ENCODE measurements at regions not wholly inside any gene's neighbourhood (a gene's known extent, or its start where the extent isn't known, plus 50 kb on each side); places are given as distances from the start of the nearest gene placed in this dataset.

DNA sequence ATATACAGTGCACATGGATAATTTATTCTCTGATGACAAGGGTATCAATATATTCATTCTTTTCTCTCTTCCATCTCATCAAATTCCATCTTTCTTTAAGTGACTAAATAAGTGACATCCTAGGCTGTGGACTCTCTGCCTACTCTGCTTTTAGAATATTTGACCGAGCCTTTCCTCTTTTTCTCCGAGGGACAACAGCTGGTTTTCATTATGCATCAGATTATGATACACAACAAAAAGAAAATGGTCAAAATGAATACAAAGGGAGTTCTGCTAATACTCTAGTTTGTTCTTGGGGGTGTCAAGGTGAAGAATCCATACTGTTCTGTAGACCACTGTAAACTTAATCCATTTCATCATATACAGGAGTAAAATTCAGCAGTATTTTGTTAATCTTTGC is 942.6 kb downstream of the KCNJ2 start:
- Histone ChIP-seq H2BK120ac (ENCODE audit: insufficient read depth, low read length, poor library complexity) (no peak overlapping the region), H3K4me3 (ENCODE audit: low read depth, low read length) (no peak overlapping the region), H4K12ac (ENCODE audit: low read depth, low read length) (no peak overlapping the region), H3K27me3 (ENCODE audit: insufficient read depth, low read length) (no peaks in the 10 kb centered on the region), H3K14ac (ENCODE audit: low read length) (no peak overlapping the region), H2BK12ac (ENCODE audit: low read length) (no peak overlapping the region), H3K4ac (ENCODE audit: low read depth, low read length) (no peak overlapping the region), H4K8ac (ENCODE audit: low read depth, low read length) (no peak overlapping the region), H3K27ac (ENCODE audit: low read depth, low read length) (no peak overlapping the region), H3K23ac (ENCODE audit: low read length) (no peak overlapping the region), H3K79me2 (ENCODE audit: control insufficient read depth, insufficient read depth, low read length, poor library complexity) (no peaks in the 10 kb centered on the region), H3K4me2 (ENCODE audit: low read length) (no peak overlapping the region), H3K4me1 (ENCODE audit: control insufficient read depth in 1 of 2, insufficient read depth in 2 of 2, low read length in 2 of 2) (no peaks in the 10 kb centered on the region), H3K36me3 (ENCODE audit: control insufficient read depth in 1 of 2, insufficient read depth in 2 of 2, low read length in 2 of 2) (no peaks in the 10 kb centered on the region), H3K18ac (ENCODE audit: low read length) (no peak overlapping the region), H3K9ac (ENCODE audit: low read length) (no peak overlapping the region), H3K79me1 (ENCODE audit: low read length) (no peaks in the 10 kb centered on the region), H2AFZ (ENCODE audit: insufficient read depth, low read length, poor library complexity) (no peak overlapping the region), H3K9me3 (ENCODE audit: insufficient read depth, low read depth, low read length) (no peaks in the 10 kb centered on the region), H2BK5ac (ENCODE audit: low read depth, low read length, poor library complexity) (no peak overlapping the region), H4K91ac (ENCODE audit: low read depth, low read length) (no peak overlapping the region), H2AK5ac (ENCODE audit: low read length) (no peak overlapping the region)
- DNase-seq, result no peak
- no CpG with 5 or more reads among the region's 2 CpGs for WGBS (ENCODE audit: extremely low coverage, insufficient coverage, insufficient read length)

DNA sequence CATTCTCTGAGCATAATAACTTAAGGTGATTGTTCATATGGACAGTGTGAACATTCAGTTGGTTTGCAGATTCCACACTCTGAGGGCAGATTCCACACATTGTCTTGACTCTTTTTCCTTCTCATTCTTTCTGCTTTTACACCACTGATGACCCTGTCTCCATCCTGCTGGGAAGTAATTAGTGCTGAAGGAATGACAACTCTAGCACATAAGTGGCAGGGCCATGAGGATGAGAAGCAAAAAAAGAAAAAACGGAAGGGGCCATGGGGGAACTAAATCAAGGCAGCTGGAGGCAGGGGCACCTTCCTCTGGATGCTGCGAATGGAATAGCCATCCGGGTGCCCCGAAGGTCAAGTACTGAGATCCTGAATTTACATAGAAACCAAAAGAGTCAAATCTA is 944.0 kb downstream of the KCNJ2 start:
- H2AK5ac ChIP-seq (ENCODE audit: low read length), result no peak overlapping the region
- WGBS (ENCODE audit: extremely low coverage, insufficient coverage, insufficient read length), result no CpG with 5 or more reads among the region's 4 CpGs

DNA sequence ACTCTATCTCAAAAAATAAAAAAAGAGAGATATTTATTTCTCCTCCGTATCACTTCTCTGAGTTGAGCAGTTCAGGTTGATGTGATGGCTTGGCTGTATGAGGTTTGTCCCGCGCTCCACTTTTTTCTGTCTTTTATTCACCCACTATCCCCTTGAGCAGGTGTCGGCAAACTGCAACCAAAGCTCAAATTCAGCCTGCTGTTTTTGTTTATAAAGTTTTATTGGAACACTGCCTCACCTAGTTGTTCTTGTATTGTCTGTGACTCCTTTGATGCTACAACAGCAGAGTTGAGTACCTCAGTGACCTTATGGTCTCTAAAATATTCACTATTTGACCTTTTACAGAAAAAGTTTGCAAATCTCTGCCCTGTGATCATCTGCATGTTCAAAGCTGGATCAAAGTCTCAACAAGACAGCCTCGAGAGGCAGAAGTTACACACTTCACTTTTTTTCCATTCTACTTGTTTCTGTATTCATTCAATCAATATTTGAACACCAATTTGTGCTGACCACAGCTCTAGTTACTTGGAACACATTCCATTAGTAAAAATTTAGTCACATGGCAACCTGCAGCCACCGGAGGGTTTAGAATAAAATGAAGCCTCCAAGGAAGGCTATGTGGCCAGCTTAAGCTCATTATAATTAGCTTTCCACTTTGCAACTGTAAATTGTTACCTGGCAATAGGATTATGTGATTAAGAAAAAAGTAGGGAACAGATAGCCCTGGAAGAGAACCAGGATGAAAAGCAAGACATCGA is 945.8 kb downstream of the KCNJ2 start:
- Histone ChIP-seq H3K27me3 (ENCODE audit: insufficient read depth, low read length) (no peaks in the 10 kb centered on the region), H2BK120ac (ENCODE audit: insufficient read depth, low read length, poor library complexity) (no peak overlapping the region), H4K12ac (ENCODE audit: low read depth, low read length) (no peak overlapping the region), H4K8ac (ENCODE audit: low read depth, low read length) (no peak overlapping the region), H3K9ac (ENCODE audit: low read length) (no peak overlapping the region), H3K27ac (ENCODE audit: low read depth, low read length) (no peak overlapping the region), H3K79me1 (ENCODE audit: low read length) (no peaks in the 10 kb centered on the region), H3K14ac (ENCODE audit: low read length) (no peak overlapping the region), H2BK5ac (ENCODE audit: low read depth, low read length, poor library complexity) (no peak overlapping the region), H3K23ac (ENCODE audit: low read length) (no peak overlapping the region), H3K18ac (ENCODE audit: low read length) (no peak overlapping the region), H3K4me1 (ENCODE audit: control insufficient read depth in 1 of 2, insufficient read depth in 2 of 2, low read length in 2 of 2) (no peaks in the 10 kb centered on the region), H3K36me3 (ENCODE audit: control insufficient read depth in 1 of 2, insufficient read depth in 2 of 2, low read length in 2 of 2) (no peaks in the 10 kb centered on the region), H3K79me2 (ENCODE audit: control insufficient read depth, insufficient read depth, low read length, poor library complexity) (no peaks in the 10 kb centered on the region), H2AK5ac (ENCODE audit: low read length) (no peak overlapping the region), H3K4me3 (ENCODE audit: low read depth, low read length) (no peak overlapping the region), H3K4ac (ENCODE audit: low read depth, low read length) (no peak overlapping the region), H4K91ac (ENCODE audit: low read depth, low read length) (no peak overlapping the region), H2AFZ (ENCODE audit: insufficient read depth, low read length, poor library complexity) (no peak overlapping the region), H3K9me3 (ENCODE audit: insufficient read depth, low read depth, low read length) (no peaks in the 10 kb centered on the region), H3K4me2 (ENCODE audit: low read length) (no peak overlapping the region), H2BK12ac (ENCODE audit: low read length) (no peak overlapping the region)
- DNase-seq, result no peak
- WGBS (ENCODE audit: extremely low coverage, insufficient coverage, insufficient read length), result no CpG with 5 or more reads among the region's 7 CpGs

More for the DNA sequence above, 944.0 kb downstream of the KCNJ2 start:
- Histone ChIP-seq H3K9ac (ENCODE audit: low read length) (no peak overlapping the region), H3K79me1 (ENCODE audit: low read length) (no peaks in the 10 kb centered on the region), H3K18ac (ENCODE audit: low read length) (no peak overlapping the region), H3K27me3 (ENCODE audit: insufficient read depth, low read length) (no peaks in the 10 kb centered on the region), H3K79me2 (ENCODE audit: control insufficient read depth, insufficient read depth, low read length, poor library complexity) (no peaks in the 10 kb centered on the region), H3K36me3 (ENCODE audit: control insufficient read depth in 1 of 2, insufficient read depth in 2 of 2, low read length in 2 of 2) (no peaks in the 10 kb centered on the region), H3K4me2 (ENCODE audit: low read length) (no peak overlapping the region), H3K4me1 (ENCODE audit: control insufficient read depth in 1 of 2, insufficient read depth in 2 of 2, low read length in 2 of 2) (no peaks in the 10 kb centered on the region), H3K14ac (ENCODE audit: low read length) (no peak overlapping the region), H4K8ac (ENCODE audit: low read depth, low read length) (no peak overlapping the region), H3K4ac (ENCODE audit: low read depth, low read length) (no peak overlapping the region), H3K4me3 (ENCODE audit: low read depth, low read length) (no peak overlapping the region), H3K27ac (ENCODE audit: low read depth, low read length) (no peak overlapping the region), H4K91ac (ENCODE audit: low read depth, low read length) (no peak overlapping the region), H4K12ac (ENCODE audit: low read depth, low read length) (no peak overlapping the region), H3K23ac (ENCODE audit: low read length) (no peak overlapping the region), H2AFZ (ENCODE audit: insufficient read depth, low read length, poor library complexity) (no peak overlapping the region), H3K9me3 (ENCODE audit: insufficient read depth, low read depth, low read length) (no peaks in the 10 kb centered on the region), H2BK5ac (ENCODE audit: low read depth, low read length, poor library complexity) (no peak overlapping the region), H2BK120ac (ENCODE audit: insufficient read depth, low read length, poor library complexity) (no peak overlapping the region), H2BK12ac (ENCODE audit: low read length) (no peak overlapping the region)
- DNase-seq, result no peak

DNA sequence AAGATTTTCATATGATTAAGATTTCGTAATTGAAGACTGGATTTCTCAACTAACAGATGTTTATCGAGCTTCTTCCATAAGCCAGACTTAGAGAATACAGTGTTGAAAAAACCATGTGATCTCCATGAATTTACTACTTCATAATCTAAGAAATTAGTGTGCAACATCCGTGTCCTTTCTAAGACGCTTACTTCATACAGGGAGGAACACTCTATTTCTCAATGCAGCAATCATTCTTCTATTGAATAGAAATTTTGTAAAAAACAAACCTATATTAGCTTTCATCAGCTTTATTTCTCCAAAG is 946.3 kb downstream of the KCNJ2 start:
- WGBS (ENCODE audit: extremely low coverage, insufficient coverage, insufficient read length), result no CpG with 5 or more reads among the region's 4 CpGs

More for the DNA sequence above, 946.3 kb downstream of the KCNJ2 start:
- no peak overlapping the region for H2BK12ac ChIP-seq (ENCODE audit: low read length)
- no peaks in the 10 kb centered on the region for H3K36me3 ChIP-seq (ENCODE audit: control insufficient read depth in 1 of 2, insufficient read depth in 2 of 2, low read length in 2 of 2)
- no peak overlapping the region for H4K91ac ChIP-seq (ENCODE audit: low read depth, low read length)
- H4K8ac ChIP-seq (ENCODE audit: low read depth, low read length), result no peak overlapping the region
- H2BK120ac ChIP-seq (ENCODE audit: insufficient read depth, low read length, poor library complexity), result no peak overlapping the region
- no peak overlapping the region for H3K14ac ChIP-seq (ENCODE audit: low read length)
- H2AFZ ChIP-seq (ENCODE audit: insufficient read depth, low read length, poor library complexity), result no peak overlapping the region
- no peak overlapping the region for H3K27ac ChIP-seq (ENCODE audit: low read depth, low read length)
- H3K4me3 ChIP-seq (ENCODE audit: low read depth, low read length), result no peak overlapping the region
- H3K4ac ChIP-seq (ENCODE audit: low read depth, low read length), result no peak overlapping the region
- no peaks in the 10 kb centered on the region for H3K27me3 ChIP-seq (ENCODE audit: insufficient read depth, low read length)
- no peak overlapping the region for H3K4me2 ChIP-seq (ENCODE audit: low read length)
- H3K4me1 ChIP-seq (ENCODE audit: control insufficient read depth in 1 of 2, insufficient read depth in 2 of 2, low read length in 2 of 2), result no peaks in the 10 kb centered on the region
- no peak overlapping the region for H4K12ac ChIP-seq (ENCODE audit: low read depth, low read length)
- no peaks in the 10 kb centered on the region for H3K79me1 ChIP-seq (ENCODE audit: low read length)
- H2BK5ac ChIP-seq (ENCODE audit: low read depth, low read length, poor library complexity), result no peak overlapping the region
- no peak for DNase-seq
- no peak overlapping the region for H3K23ac ChIP-seq (ENCODE audit: low read length)
- no peaks in the 10 kb centered on the region for H3K9me3 ChIP-seq (ENCODE audit: insufficient read depth, low read depth, low read length)
- H3K79me2 ChIP-seq (ENCODE audit: control insufficient read depth, insufficient read depth, low read length, poor library complexity), result no peaks in the 10 kb centered on the region
- no peak overlapping the region for H3K9ac ChIP-seq (ENCODE audit: low read length)
- H3K18ac ChIP-seq (ENCODE audit: low read length), result no peak overlapping the region
- no peak overlapping the region for H2AK5ac ChIP-seq (ENCODE audit: low read length)
